Central memory CD4-positive, alpha-beta T cell (primary cell): ENCODE measurements at regions not wholly inside any gene's neighbourhood (a gene's known extent, or its start where the extent isn't known, plus 50 kb on each side); places are given as distances from the start of the nearest gene placed in this dataset.

Source experiments
- DNase-seq: peaks from one replicate; pipeline ENCODE4 v3.0.0; 2022

- no peak for DNase-seq
Observed at GRCh38 chr6:91487696-91488392, 901.0 kb upstream of the MAP3K7 start.

- DNase-seq = no peak
Observed at GRCh38 chr6:91486200-91486599, 899.3 kb upstream of the MAP3K7 start.

- no peak for DNase-seq
Observed at GRCh38 chr6:91485047-91485446, 898.2 kb upstream of the MAP3K7 start.

- no peak for DNase-seq
Observed at GRCh38 chr6:91483415-91484105, 896.7 kb upstream of the MAP3K7 start.

- no peak for DNase-seq
Observed at GRCh38 chr6:91482498-91482897, 895.6 kb upstream of the MAP3K7 start.

- no peak for DNase-seq
Observed at GRCh38 chr6:91480402-91480801, 893.5 kb upstream of the MAP3K7 start.

- DNase-seq = no peak
Observed at GRCh38 chr6:91477688-91478087, 890.8 kb upstream of the MAP3K7 start.

- DNase-seq = no peak
Observed at GRCh38 chr6:91476000-91476399, 889.1 kb upstream of the MAP3K7 start.

GRCh38 chr6:91465393-91465792 lies 878.5 kb upstream of the MAP3K7 start:
- DNase-seq = no peak

GRCh38 chr6:91464718-91465117 lies 877.8 kb upstream of the MAP3K7 start:
- no peak for DNase-seq

GRCh38 chr6:91464201-91464600 lies 877.3 kb upstream of the MAP3K7 start:
- DNase-seq = no peak

GRCh38 chr6:91462241-91462640 lies 875.4 kb upstream of the MAP3K7 start:
- DNase-seq = no peak

GRCh38 chr6:91453224-91453878 lies 866.5 kb upstream of the MAP3K7 start:
- no peak for DNase-seq

- no peak for DNase-seq
Observed at GRCh38 chr6:91449539-91449938, 862.7 kb upstream of the MAP3K7 start.

- DNase-seq = no peak
Observed at GRCh38 chr6:91447530-91448254, 860.8 kb upstream of the MAP3K7 start.

- no peak for DNase-seq
Observed at GRCh38 chr6:91447081-91447480, 860.2 kb upstream of the MAP3K7 start.

- no peak for DNase-seq
Observed at GRCh38 chr6:91443405-91443804, 856.5 kb upstream of the MAP3K7 start.

GRCh38 chr6:91442342-91442741 lies 855.5 kb upstream of the MAP3K7 start:
- DNase-seq = no peak

GRCh38 chr6:91438570-91438969 lies 851.7 kb upstream of the MAP3K7 start:
- DNase-seq = no peak

- no peak for DNase-seq
Observed at GRCh38 chr6:91437315-91437729, 850.5 kb upstream of the MAP3K7 start.

- DNase-seq = no peak
Observed at GRCh38 chr6:91436448-91436847, 849.6 kb upstream of the MAP3K7 start.

GRCh38 chr6:91435630-91436029 lies 848.8 kb upstream of the MAP3K7 start:
- no peak for DNase-seq

- no peak for DNase-seq
Observed at GRCh38 chr6:91434576-91434975, 847.7 kb upstream of the MAP3K7 start.
